K562 (cell line): ENCODE measurements at regions not wholly inside any gene's neighbourhood (a gene's known extent, or its start where the extent isn't known, plus 50 kb on each side); places are given as distances from the start of the nearest gene placed in this dataset.

Source experiments
- ATAC-seq: fragments of 200-7000 bp; cut with Tn5 transposase; 3 replicates; pipeline ENCODE4 v1.9.1; 2020; ENCODE audit warnings: moderate library complexity
- BruUV-seq: library from RNA; stranded (reverse); fragments of 400-500 nt; replicated peaks from 2 replicates; lab custom pipeline; 2021; lab: Mats Ljungman, UMichigan
- CTCF ChIA-PET: fragments of 300-600 bp; formaldehyde crosslinking; extraction: SDS; loops from one replicate; lab custom pipeline; 2021; ENCODE audit warnings: low intra/inter-chr PET ratio; lab: Yijun Ruan, JAX
- POLR2A ChIA-PET: fragments of 300-600, 350-650 bp; sonication (Branson Sonifier 250); formaldehyde crosslinking; extraction: SDS; loops from one replicate; lab custom pipeline; 2021; ENCODE audit warnings: antibody characterized with exemption, inconsistent platforms; lab: Yijun Ruan, JAX
- DNase-seq, 4 experiments: peaks; one replicate each; pipeline versions ENCODE4 v3.0.0 to v3.0.0-alpha.2; 2011 to 2018; ENCODE audit warnings: low spot score in 3 of 4, mixed read lengths in 3 of 4; ENCODE audit errors: extremely low read depth in 1 of 4
- FAIRE-seq: peaks from 2 replicates; lab custom pipeline; 2011; peaks lifted over from hg19 to GRCh38; lab: Jason Lieb, UNC
- H2AFZ ChIP-seq: 2 replicates; pipeline ENCODE4 v1.6.0; 2011; ENCODE audit warnings: low read depth, low read length, control low read depth, inconsistent platforms
- H3K27ac ChIP-seq: fragments of 200-600 bp; 3 replicates; pipeline ENCODE4 v1.8.0; 2011; ENCODE audit warnings: low read depth, mild to moderate bottlenecking, control low read depth, inconsistent platforms, low read length, moderate library complexity, mixed read lengths; ENCODE audit errors: extremely low read depth
- H3K27me3 ChIP-seq, 2 experiments: fragments of 300-600 bp in 1 of 2; 2 replicates in 1 of 2; 3 replicates in 1 of 2; pipeline versions ENCODE4 v1.6.0 to v1.8.0; 2011; ENCODE audit warnings: inconsistent platforms in 2 of 2, low read length in 2 of 2, mild to moderate bottlenecking in 1 of 2, mixed read lengths in 1 of 2, moderate library complexity in 1 of 2; ENCODE audit not compliant: control insufficient read depth in 2 of 2, insufficient read depth in 2 of 2
- H3K36me3 ChIP-seq: fragments of 300-600 bp; 3 replicates; pipeline ENCODE4 v1.8.0; 2011; ENCODE audit warnings: mild to moderate bottlenecking, low read length, inconsistent platforms; ENCODE audit not compliant: control insufficient read depth, insufficient read depth
- H3K4me1 ChIP-seq, 2 experiments: fragments of 200-600 bp in 1 of 2; replicated peaks in 1 of 2; 2 replicates in 1 of 2; 3 replicates in 1 of 2; pipeline versions ENCODE4 v1.5.1 to v1.8.0; 2011; ENCODE audit warnings: inconsistent platforms in 2 of 2, low read length in 2 of 2, mild to moderate bottlenecking in 1 of 2, mixed read lengths in 1 of 2, moderate library complexity in 1 of 2; ENCODE audit not compliant: control insufficient read depth in 2 of 2, insufficient read depth in 2 of 2
- H3K4me2 ChIP-seq: 2 replicates; pipeline ENCODE4 v1.6.1; 2011; ENCODE audit warnings: low read length, control low read depth, inconsistent platforms, mixed read lengths; ENCODE audit not compliant: insufficient read depth
- H3K4me3 ChIP-seq: fragments of 200-600 bp; sonication (generic), shearing (Covaris generic); 2 replicates; pipeline ENCODE4 v1.5.1; 2016; ENCODE audit warnings: control low read depth, inconsistent platforms
- H3K79me2 ChIP-seq: fragments of 200-600 bp; 3 replicates; pipeline ENCODE4 v1.8.0; 2011; ENCODE audit warnings: low read length, inconsistent platforms; ENCODE audit not compliant: control insufficient read depth, insufficient read depth
- H3K9ac ChIP-seq, 2 experiments: 2 replicates each; pipeline versions ENCODE4 v1.6.0 to v1.6.1; 2011; ENCODE audit warnings: low read depth in 2 of 2, low read length in 2 of 2, control low read depth in 1 of 2, inconsistent platforms in 1 of 2, mild to moderate bottlenecking in 1 of 2, mixed read lengths in 1 of 2; ENCODE audit not compliant: insufficient read depth in 1 of 2
- H3K9me1 ChIP-seq: one replicate; pipeline ENCODE4 v1.6.0; 2011; ENCODE audit warnings: inconsistent platforms, mild to moderate bottlenecking, low read length, moderate library complexity; ENCODE audit not compliant: control insufficient read depth, insufficient read depth
- H3K9me3 ChIP-seq: replicated peaks from 2 replicates; pipeline ENCODE4 v1.5.1; 2011; ENCODE audit warnings: low read depth, low read length, inconsistent platforms; ENCODE audit not compliant: control insufficient read depth, insufficient read depth
- H4K20me1 ChIP-seq: replicated peaks from 2 replicates; pipeline ENCODE4 v1.6.1; 2011; ENCODE audit warnings: low read length, inconsistent platforms, mixed read lengths; ENCODE audit not compliant: control insufficient read depth, insufficient read depth
- CBFB ChIP-seq: sonication (generic); formaldehyde crosslinking; IDR thresholded peaks from 2 replicates; pipeline ENCODE4 v1.4.0; 2020; ENCODE audit warnings: mild to moderate bottlenecking, missing genetic modification reagents
- CBX5 ChIP-seq: IDR thresholded peaks from 2 replicates; pipeline ENCODE4 v1.6.1; 2014; ENCODE audit warnings: low read depth, borderline replicate concordance
- FOXA3 ChIP-seq, 2 experiments: fragments of 450-650 bp in 1 of 2; sonication (generic) in 1 of 2; formaldehyde crosslinking; IDR thresholded peaks in 1 of 2; conservative IDR thresholded peaks in 1 of 2; 2 replicates each; pipeline versions ENCODE4 v1.4.0 to v1.8.0; 2020 to 2022; ENCODE audit warnings: mild to moderate bottlenecking in 2 of 2, missing genetic modification reagents in 1 of 2
- HNRNPK ChIP-seq: fragments of 200-400 bp; formaldehyde crosslinking; IDR thresholded peaks from one replicate; pipeline ENCODE4 v1.6.1; 2018; ENCODE audit warnings: mild to moderate bottlenecking, low read depth, low read length; ENCODE audit not compliant: poor library complexity, severe bottlenecking
- KAT7 ChIP-seq: sonication (generic); formaldehyde crosslinking; IDR thresholded peaks from 2 replicates; pipeline ENCODE4 v1.8.0; 2022; ENCODE audit warnings: missing genetic modification reagents, mild to moderate bottlenecking, borderline replicate concordance
- LCOR ChIP-seq: sonication (generic); formaldehyde crosslinking; IDR thresholded peaks from 2 replicates; pipeline ENCODE4 v1.8.0; 2022; ENCODE audit warnings: mild to moderate bottlenecking, missing genetic modification reagents
- MXI1 ChIP-seq: IDR thresholded peaks from 2 replicates; pipeline ENCODE4 v1.6.1; 2011; ENCODE audit warnings: low read depth, mild to moderate bottlenecking, improper control_type of control experiment, low read length
- PHB2 ChIP-seq: fragments of 450-650 bp; IDR thresholded peaks from 2 replicates; pipeline ENCODE4 v1.6.1; 2017; ENCODE audit warnings: low read depth
- POLR2A ChIP-seq: fragments of 450-650 bp; conservative IDR thresholded peaks from 2 replicates; pipeline ENCODE4 v1.6.1; 2016
- RB1 ChIP-seq: fragments of 450-650 bp; IDR thresholded peaks from 2 replicates; pipeline ENCODE4 v1.6.1; 2017; ENCODE audit warnings: low read depth, mild to moderate bottlenecking
- RBM34 ChIP-seq: fragments of 200-400 bp; formaldehyde crosslinking; IDR thresholded peaks from 2 replicates; pipeline ENCODE4 v1.6.1; 2018; ENCODE audit warnings: low read length, borderline replicate concordance; ENCODE audit not compliant: insufficient read depth
- ZBTB43 ChIP-seq: sonication (generic); formaldehyde crosslinking; IDR thresholded peaks from 2 replicates; pipeline ENCODE4 v1.8.0; 2023; ENCODE audit warnings: mild to moderate bottlenecking, missing genetic modification reagents
- ZBTB7A ChIP-seq: IDR thresholded peaks from 2 replicates; pipeline ENCODE4 v1.6.1; 2011; ENCODE audit warnings: low read depth, mild to moderate bottlenecking, low read length, moderate library complexity, borderline replicate concordance; ENCODE audit not compliant: control insufficient read depth
- ZNF134 ChIP-seq: fragments of 250-450 bp; sonication (Bioruptor Pico); conservative IDR thresholded peaks from 2 replicates; pipeline ENCODE4 v1.4.0; 2020
- ZNF174 ChIP-seq: fragments of 250-450 bp; sonication (Bioruptor Pico); IDR thresholded peaks from 2 replicates; pipeline ENCODE4 v1.4.0; 2020; ENCODE audit warnings: mild to moderate bottlenecking
- WGBS: fragments of 100-300 bp; shearing (Covaris generic); methylation state at CpG from one replicate; pipeline ENCODE4 v1.1.6; 2016; ENCODE audit warnings: low coverage, mixed read lengths; ENCODE audit not compliant: insufficient coverage; ENCODE audit errors: missing lambda C conversion rate; 5-methylcytosine and 5-hydroxymethylcytosine counted together
- in situ Hi-C: fragments of 300-500 bp; cut with MboI; formaldehyde crosslinking; loops from 4 replicates; pipeline ENCODE4 v1.15.0; 2018; ENCODE audit warnings: inconsistent platforms, mixed read lengths
- intact Hi-C: fragments of 100-400 bp; cut with micrococcal nuclease; formaldehyde crosslinking; loops from 2 replicates; pipeline ENCODE4 v1.14.2; 2022
- TF ChIP-seq, protein P1 (sequence below): fragments of 450-650 bp; IDR thresholded peaks from 2 replicates; pipeline ENCODE4 v1.6.1; 2016; ENCODE audit warnings: borderline replicate concordance
- TF ChIP-seq, protein P2 (sequence below): fragments of 250-450 bp; sonication (Bioruptor Pico); IDR thresholded peaks from 2 replicates; pipeline ENCODE4 v1.5.0; 2021; ENCODE audit warnings: mild to moderate bottlenecking, moderate library complexity

DNA sequence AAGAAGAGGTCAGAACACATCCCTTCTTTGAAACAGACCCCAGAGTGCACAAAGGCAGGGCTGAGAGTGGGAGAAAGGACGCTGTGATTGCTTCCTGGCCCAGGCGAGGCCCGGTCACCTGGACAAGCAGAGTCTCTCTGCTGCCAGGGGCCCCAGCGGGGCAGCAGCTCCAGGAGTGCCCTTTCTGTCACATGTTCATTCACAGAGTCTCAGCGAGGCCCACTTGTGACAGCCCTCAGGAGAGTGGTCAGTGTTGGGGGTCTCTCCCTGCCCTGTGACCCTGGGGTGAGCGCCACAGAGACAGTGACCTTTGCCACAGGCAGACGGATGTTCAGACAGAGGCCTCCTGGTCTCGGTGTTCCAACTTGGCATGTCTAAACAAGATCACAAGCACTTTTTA, 130.2 kb upstream of the IRX4 start:
- Histone ChIP-seq H3K36me3 (no peaks in the 10 kb centered on the region), H3K4me1 (peaks cover 0 to 3% of the 10 kb centered on the region in 2 experiments; a peak in 2 of 5 replicates), H3K27me3 (peaks cover 24 to 66% of the 10 kb centered on the region in 2 experiments; a peak in 3 of 5 replicates), H3K79me2 (no peaks in the 10 kb centered on the region), H2AFZ (no peak overlapping the region), H3K9ac (no peak overlapping the region), H3K4me2 (no peak overlapping the region), H3K9me3 (no peaks in the 10 kb centered on the region), H3K27ac (no peak overlapping the region), H3K4me3 (no peak overlapping the region), H4K20me1 (peaks cover 4% of the 10 kb centered on the region), H3K9me1 (no peaks in the 10 kb centered on the region)
- DNase-seq (no peak), ATAC-seq (no peak), FAIRE-seq (no peak)
- intact Hi-C loops, result no loop called here
- BruUV-seq, result no TSS peak
- CTCF ChIA-PET, result no interaction called here
- POLR2A ChIA-PET, result no interaction called here
- WGBS, result 0% methylated on average over 8 of the region's 8 CpGs
- in situ Hi-C loops, result no loop called here
- TF ChIP-seq MXI1, result no peak
- TF ChIP-seq CBX5, result no peak
- TF ChIP-seq KAT7 (CRISPR knock-in tag), result no peak
- TF ChIP-seq POLR2A, result no peak
- no peak for TF ChIP-seq ZBTB43
- TF ChIP-seq PHB2, result no peak
- TF ChIP-seq RB1, result no peak
- TF ChIP-seq LCOR, result no peak
- no peak for TF ChIP-seq RBM34
- TF ChIP-seq HNRNPK, result no peak
- no peak for TF ChIP-seq ZNF174
- TF ChIP-seq, protein P1, sequence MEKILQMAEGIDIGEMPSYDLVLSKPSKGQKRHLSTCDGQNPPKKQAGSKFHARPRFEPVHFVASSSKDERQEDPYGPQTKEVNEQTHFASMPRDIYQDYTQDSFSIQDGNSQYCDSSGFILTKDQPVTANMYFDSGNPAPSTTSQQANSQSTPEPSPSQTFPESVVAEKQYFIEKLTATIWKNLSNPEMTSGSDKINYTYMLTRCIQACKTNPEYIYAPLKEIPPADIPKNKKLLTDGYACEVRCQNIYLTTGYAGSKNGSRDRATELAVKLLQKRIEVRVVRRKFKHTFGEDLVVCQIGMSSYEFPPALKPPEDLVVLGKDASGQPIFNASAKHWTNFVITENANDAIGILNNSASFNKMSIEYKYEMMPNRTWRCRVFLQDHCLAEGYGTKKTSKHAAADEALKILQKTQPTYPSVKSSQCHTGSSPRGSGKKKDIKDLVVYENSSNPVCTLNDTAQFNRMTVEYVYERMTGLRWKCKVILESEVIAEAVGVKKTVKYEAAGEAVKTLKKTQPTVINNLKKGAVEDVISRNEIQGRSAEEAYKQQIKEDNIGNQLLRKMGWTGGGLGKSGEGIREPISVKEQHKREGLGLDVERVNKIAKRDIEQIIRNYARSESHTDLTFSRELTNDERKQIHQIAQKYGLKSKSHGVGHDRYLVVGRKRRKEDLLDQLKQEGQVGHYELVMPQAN, result no peak
- TF ChIP-seq, protein P2, sequence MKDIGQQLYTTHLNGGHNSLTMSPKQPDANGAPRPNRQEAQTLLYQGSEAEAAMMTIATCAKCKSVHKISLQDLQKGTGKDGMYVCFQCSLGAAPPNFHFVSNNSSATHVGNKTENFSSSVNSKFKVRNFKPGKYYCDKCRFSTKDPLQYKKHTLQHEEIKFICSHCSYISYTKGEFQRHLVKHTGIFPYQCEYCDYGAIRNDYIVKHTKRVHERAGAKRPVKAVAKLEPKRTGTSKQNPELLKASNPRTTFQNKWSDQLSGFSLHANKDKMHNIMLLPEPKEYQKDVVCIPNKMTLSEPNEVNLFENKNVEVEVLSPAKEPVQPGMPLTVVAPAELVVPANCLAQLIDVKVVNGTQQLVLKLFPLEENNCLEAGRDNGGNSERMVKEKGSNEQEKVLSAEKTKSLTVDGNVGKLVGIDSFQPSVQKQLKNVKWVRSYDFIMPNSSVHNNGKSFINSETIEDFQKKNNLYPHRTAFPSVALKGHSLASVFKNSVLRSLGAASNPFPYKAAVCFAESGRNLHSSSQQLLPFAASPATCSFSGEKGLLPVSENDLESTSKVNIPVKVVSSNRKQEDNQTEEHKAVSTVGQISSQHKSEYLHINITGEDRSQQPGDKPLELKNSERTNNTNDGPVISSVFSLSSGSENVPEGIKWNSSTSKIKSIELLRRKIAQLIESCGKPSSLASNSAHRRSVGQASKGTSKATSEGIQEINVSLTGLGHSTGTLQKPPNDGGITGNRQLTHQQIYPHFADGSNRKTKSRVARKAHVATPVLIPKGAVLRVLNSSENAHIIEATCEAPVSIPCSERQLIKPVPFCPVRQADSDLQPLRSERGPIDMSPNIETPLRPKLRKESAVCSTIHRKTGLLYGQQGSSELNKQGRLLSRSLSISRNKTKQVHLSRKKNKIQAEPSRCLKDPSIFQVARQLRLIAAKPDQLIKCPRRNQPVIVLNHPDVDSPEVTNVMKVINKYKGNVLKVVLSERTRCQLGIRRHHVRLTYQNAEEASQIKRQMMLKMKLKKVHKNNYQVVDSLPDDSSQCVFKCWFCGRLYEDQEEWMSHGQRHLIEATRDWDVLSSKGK (CRISPR knock-in tag), result no peak
- TF ChIP-seq CBFB (CRISPR knock-in tag), result no peak
- TF ChIP-seq ZBTB7A, result no peak
- no peak for TF ChIP-seq ZNF134 (CRISPR knock-in tag)
- no peak for TF ChIP-seq FOXA3 (CRISPR knock-in tag; conservative IDR thresholded peaks at IDR 0.05 in 1 of 2, IDR thresholded peaks at IDR 0.05 in 1 of 2)
